Activated T-cell treated with anti-CD3 and anti-CD28 coated beads, Interleukin-2, amount 50 U/mL, for 4 hours (primary cell): ENCODE measurements at regions not wholly inside any gene's neighbourhood (a gene's known extent, or its start where the extent isn't known, plus 50 kb on each side); places are given as distances from the start of the nearest gene placed in this dataset.
"Not testable (repeated sequence)": the region's sequence is repeated elsewhere in the genome, so short reads cannot be mapped to it uniquely, and the experiment has no call there.

Experiments used
- ATAC-seq, 2 donors: fragments of 200-7000 bp; cut with Tn5 transposase; one replicate each; pipeline ENCODE4 v1.10.0; 2021
- DNase-seq: peaks from one replicate; pipeline ENCODE4 v3.0.0-alpha.2; 2020
- H3K27me3 Mint-ChIP-seq: one replicate; pipeline ENCODE4 v1.8.0; 2021; ENCODE audit warnings: low read depth, mixed read lengths
- H3K36me3 Mint-ChIP-seq: one replicate; pipeline ENCODE4 v1.8.0; 2022; ENCODE audit warnings: mixed read lengths; ENCODE audit not compliant: insufficient read depth
- H3K4me1 Mint-ChIP-seq: one replicate; pipeline ENCODE4 v1.8.0; 2021; ENCODE audit warnings: low read depth, mixed read lengths
- H3K4me3 Mint-ChIP-seq: one replicate; pipeline ENCODE4 v1.8.0; 2021; ENCODE audit warnings: mild to moderate bottlenecking, moderate library complexity, mixed read lengths
- H3K9me3 Mint-ChIP-seq: one replicate; pipeline ENCODE4 v1.8.0; 2021; ENCODE audit warnings: mixed read lengths

- no peaks in the 10 kb centered on the region for H3K36me3 Mint-ChIP-seq
- no peak overlapping the region for H3K4me3 Mint-ChIP-seq
- ATAC-seq (no peak), DNase-seq (no peak)
- H3K27me3 Mint-ChIP-seq, result peaks cover 7% of the 10 kb centered on the region
- H3K9me3 Mint-ChIP-seq, result no peaks in the 10 kb centered on the region
- H3K4me1 Mint-ChIP-seq, result no peaks in the 10 kb centered on the region
These were observed 93.1 kb upstream of the B3GAT1 start for GRCh38 chr11:134505125-134505524.

- no peak for ATAC-seq
- DNase-seq, result no peak
These were observed 92.3 kb upstream of the B3GAT1 start for GRCh38 chr11:134504146-134504905.

DNA sequence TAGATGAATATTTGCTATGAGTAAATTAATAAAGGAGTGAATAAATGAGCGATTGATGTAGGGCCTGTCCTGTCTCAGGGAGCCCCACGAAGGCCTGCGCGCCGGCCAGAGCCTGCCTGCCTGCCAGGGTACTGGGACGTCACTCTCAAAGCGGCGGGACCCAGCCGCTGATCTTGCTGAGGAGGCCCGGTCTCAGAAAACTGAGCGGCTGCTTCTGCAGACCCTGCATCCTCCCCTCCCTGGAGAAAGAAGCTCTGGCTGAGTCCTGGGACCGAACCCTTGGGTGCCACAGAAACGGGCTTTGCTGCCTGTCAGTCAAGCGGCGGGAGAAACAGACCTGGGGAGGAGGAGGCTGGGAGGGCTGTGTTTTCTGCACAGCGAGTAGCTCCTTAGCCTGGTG is 91.6 kb upstream of the B3GAT1 start:
- Mint-ChIP-seq H3K4me1 (no peaks in the 10 kb centered on the region), H3K9me3 (no peaks in the 10 kb centered on the region), H3K36me3 (no peaks in the 10 kb centered on the region), H3K27me3 (peaks cover 16% of the 10 kb centered on the region), H3K4me3 (no peak overlapping the region)
- ATAC-seq (no peak), DNase-seq (no peak)

More at GRCh38 chr11:134504146-134504905, 92.3 kb upstream of the B3GAT1 start:
- Mint-ChIP-seq H3K27me3 (peaks cover 11% of the 10 kb centered on the region), H3K4me1 (no peaks in the 10 kb centered on the region), H3K4me3 (no peak overlapping the region), H3K36me3 (no peaks in the 10 kb centered on the region), H3K9me3 (no peaks in the 10 kb centered on the region)

DNA sequence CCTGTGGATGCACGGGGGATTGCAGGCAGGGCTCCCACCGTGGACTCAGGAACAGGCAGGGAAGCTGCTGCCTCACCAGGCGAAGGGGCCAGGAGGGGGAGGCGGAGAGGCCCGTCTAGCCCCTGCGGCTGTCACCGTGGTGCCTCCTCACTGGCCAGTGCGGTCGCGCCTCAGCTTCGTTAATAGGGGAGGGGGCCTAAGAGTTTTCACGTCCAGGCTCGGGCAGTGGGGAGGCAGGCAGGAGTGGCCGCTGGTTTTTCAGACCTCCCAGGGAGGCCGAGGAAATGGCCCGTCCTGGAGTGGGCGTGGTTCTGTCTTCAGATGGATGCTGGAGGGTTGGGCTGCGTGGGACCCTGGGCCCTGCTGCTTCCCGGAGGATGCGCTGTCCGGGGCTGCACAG is 91.1 kb upstream of the B3GAT1 start:
- no peaks in the 10 kb centered on the region for H3K9me3 Mint-ChIP-seq
- H3K4me1 Mint-ChIP-seq, result no peaks in the 10 kb centered on the region
- no peaks in the 10 kb centered on the region for H3K36me3 Mint-ChIP-seq
- ATAC-seq (no peak), DNase-seq (no peak)
- H3K27me3 Mint-ChIP-seq, result peaks cover 16% of the 10 kb centered on the region
- H3K4me3 Mint-ChIP-seq, result no peak overlapping the region

- DNase-seq (no peak), ATAC-seq (no peak)
- Mint-ChIP-seq H3K4me3 (no peak overlapping the region), H3K27me3 (peaks cover 16% of the 10 kb centered on the region), H3K4me1 (no peaks in the 10 kb centered on the region), H3K36me3 (no peaks in the 10 kb centered on the region), H3K9me3 (no peaks in the 10 kb centered on the region)
These were observed 90.1 kb upstream of the B3GAT1 start for GRCh38 chr11:134502153-134502550.

- H3K4me3 Mint-ChIP-seq, result no peak overlapping the region
- peaks cover 4% of the 10 kb centered on the region for H3K9me3 Mint-ChIP-seq
- peaks cover 16% of the 10 kb centered on the region for H3K27me3 Mint-ChIP-seq
- H3K36me3 Mint-ChIP-seq, result no peaks in the 10 kb centered on the region
- ATAC-seq, result no peak
- no peaks in the 10 kb centered on the region for H3K4me1 Mint-ChIP-seq
- no peak for DNase-seq
These were observed 89.5 kb upstream of the B3GAT1 start for GRCh38 chr11:134501406-134502152.

GRCh38 chr11:134500621-134501020 is 88.6 kb upstream of the B3GAT1 start:
- no peak for DNase-seq
- no peaks in the 10 kb centered on the region for H3K36me3 Mint-ChIP-seq

GRCh38 chr11:134499990-134500389 is 87.9 kb upstream of the B3GAT1 start:
- H3K4me3 Mint-ChIP-seq, result no peak overlapping the region
- H3K4me1 Mint-ChIP-seq, result no peaks in the 10 kb centered on the region
- H3K36me3 Mint-ChIP-seq, result no peaks in the 10 kb centered on the region
- H3K9me3 Mint-ChIP-seq, result peaks cover 10% of the 10 kb centered on the region
- H3K27me3 Mint-ChIP-seq, result peaks cover 16% of the 10 kb centered on the region
- no peak for ATAC-seq
- DNase-seq, result no peak

More at GRCh38 chr11:134500621-134501020, 88.6 kb upstream of the B3GAT1 start:
- H3K4me3 Mint-ChIP-seq, result no peak overlapping the region
- ATAC-seq, result no peak
- H3K27me3 Mint-ChIP-seq, result peaks cover 16% of the 10 kb centered on the region
- H3K4me1 Mint-ChIP-seq, result no peaks in the 10 kb centered on the region
- H3K9me3 Mint-ChIP-seq, result peaks cover 5% of the 10 kb centered on the region

DNA sequence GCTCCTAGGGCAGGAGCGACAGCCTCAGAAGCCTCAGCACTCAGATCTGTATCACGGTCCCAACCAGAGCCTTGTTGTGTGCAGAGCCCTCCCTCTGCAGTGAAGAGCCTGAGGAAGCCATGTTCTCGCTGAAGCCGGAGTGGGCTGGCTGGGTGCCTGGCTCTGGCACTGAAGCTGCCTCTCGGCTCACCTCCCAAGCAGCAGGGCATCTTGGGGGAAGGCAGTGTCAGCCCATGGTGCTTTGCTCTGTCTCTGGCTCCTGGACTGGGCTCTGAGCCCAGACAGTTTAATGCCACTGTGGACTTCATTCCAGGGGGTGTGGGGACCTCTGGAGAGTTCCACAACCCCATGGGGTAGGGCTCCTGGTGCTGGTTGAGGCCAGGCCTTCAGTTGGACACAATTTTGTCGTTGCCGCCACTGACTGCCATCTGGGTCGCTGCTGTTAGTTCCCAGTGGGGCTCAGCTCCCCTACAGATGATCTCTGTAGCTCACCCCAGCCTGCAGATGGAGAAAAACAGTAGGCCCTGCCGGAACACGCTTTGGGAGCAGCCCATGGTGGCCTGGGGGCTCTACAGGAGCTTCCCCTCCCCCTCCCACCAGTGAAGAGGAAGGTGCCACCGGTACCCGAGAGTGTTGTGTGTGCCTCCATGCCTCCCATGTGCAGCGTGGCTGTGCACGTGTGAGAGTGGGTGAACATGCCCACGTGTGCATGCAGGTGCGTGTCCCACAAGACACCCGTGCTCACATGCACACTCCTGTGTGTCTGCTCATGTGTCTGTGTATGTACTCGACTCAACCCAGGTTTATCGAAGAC is 86.5 kb upstream of the B3GAT1 start:
- no peaks in the 10 kb centered on the region for H3K36me3 Mint-ChIP-seq
- peaks cover 13% of the 10 kb centered on the region for H3K9me3 Mint-ChIP-seq
- H3K27me3 Mint-ChIP-seq, result peaks cover 16% of the 10 kb centered on the region
- no peaks in the 10 kb centered on the region for H3K4me1 Mint-ChIP-seq
- DNase-seq (no peak), ATAC-seq (no peak)
- H3K4me3 Mint-ChIP-seq, result no peak overlapping the region

GRCh38 chr11:134497586-134497985 is 85.5 kb upstream of the B3GAT1 start:
- H3K4me3 Mint-ChIP-seq, result no peak overlapping the region
- H3K36me3 Mint-ChIP-seq, result no peaks in the 10 kb centered on the region
- DNase-seq (no peak), ATAC-seq (no peak)
- peaks cover 13% of the 10 kb centered on the region for H3K9me3 Mint-ChIP-seq
- no peaks in the 10 kb centered on the region for H3K4me1 Mint-ChIP-seq
- peaks cover 13% of the 10 kb centered on the region for H3K27me3 Mint-ChIP-seq

- not testable (repeated sequence) for H3K36me3 Mint-ChIP-seq, H3K27me3 Mint-ChIP-seq, DNase-seq, H3K4me1 Mint-ChIP-seq, H3K4me3 Mint-ChIP-seq, ATAC-seq
- H3K9me3 Mint-ChIP-seq, result peaks cover 13% of the 10 kb centered on the region
These were observed 84.0 kb upstream of the B3GAT1 start for GRCh38 chr11:134496058-134496457.

- not testable (repeated sequence) for ATAC-seq, H3K36me3 Mint-ChIP-seq, H3K27me3 Mint-ChIP-seq, H3K4me3 Mint-ChIP-seq, H3K4me1 Mint-ChIP-seq, DNase-seq
- H3K9me3 Mint-ChIP-seq, result peaks cover 13% of the 10 kb centered on the region
These were observed 82.4 kb upstream of the B3GAT1 start for GRCh38 chr11:134494395-134494794.

GRCh38 chr11:134492411-134492810 is 80.4 kb upstream of the B3GAT1 start:
- H3K9me3 Mint-ChIP-seq, result peaks cover 13% of the 10 kb centered on the region
- H3K4me1 Mint-ChIP-seq, DNase-seq, ATAC-seq, H3K27me3 Mint-ChIP-seq, H3K36me3 Mint-ChIP-seq, H3K4me3 Mint-ChIP-seq: not testable (repeated sequence)

DNA sequence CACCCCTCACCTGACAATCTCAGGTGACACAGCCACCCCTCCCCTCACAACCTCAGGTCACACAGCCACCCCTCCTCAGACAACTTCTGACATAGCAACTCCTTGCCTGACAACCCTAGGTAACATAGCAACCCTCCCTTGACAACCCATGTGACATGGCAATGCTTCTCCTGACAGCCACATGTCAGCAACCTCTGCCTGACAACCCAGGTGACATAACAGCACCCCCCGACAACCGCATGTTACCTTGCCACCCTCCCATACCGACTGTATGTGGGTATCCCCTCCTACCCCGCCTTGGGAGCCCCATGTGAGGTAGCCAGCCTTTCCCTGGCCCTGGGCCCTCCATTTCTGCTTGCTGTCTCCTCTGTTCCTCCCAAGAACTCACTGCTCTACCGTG is 77.7 kb upstream of the B3GAT1 start:
- Mint-ChIP-seq H3K9me3 (no peaks in the 10 kb centered on the region), H3K4me1 (no peaks in the 10 kb centered on the region), H3K4me3 (no peak overlapping the region), H3K36me3 (no peaks in the 10 kb centered on the region), H3K27me3 (peaks cover 8% of the 10 kb centered on the region)
- DNase-seq, result no peak
- no peak for ATAC-seq
